ENCODE measurements at regions not wholly inside any gene's neighbourhood (a gene's known extent, or its start where the extent isn't known, plus 50 kb on each side); places are given as distances from the start of the nearest gene placed in this dataset.
"Not testable (repeated sequence)": the region's sequence is repeated elsewhere in the genome, so short reads cannot be mapped to it uniquely, and the experiment has no call there.

GRCh38 chr6:2305951-2306350 lies 60.5 kb upstream of the GMDS start:
- Histone ChIP-seq H3K36me3 (no peaks in the 10 kb centered on the region), H3K4me3 (no peak overlapping the region), H3K9me3 (no peaks in the 10 kb centered on the region), H3K4me1 (ENCODE audit: control insufficient read depth in 1 of 2, low read depth in 2 of 2) (no peaks in the 10 kb centered on the region), H3K27ac (no peak overlapping the region), H3K27me3 (replicated peaks; ENCODE audit: insufficient read depth) (no peaks in the 10 kb centered on the region)
- ATAC-seq (ENCODE audit: insufficient number of reproducible peaks, low FRiP score, low read depth), result no peak
- DNase-seq (ENCODE audit: low spot score), result no peak
- TF ChIP-seq, protein P1, sequence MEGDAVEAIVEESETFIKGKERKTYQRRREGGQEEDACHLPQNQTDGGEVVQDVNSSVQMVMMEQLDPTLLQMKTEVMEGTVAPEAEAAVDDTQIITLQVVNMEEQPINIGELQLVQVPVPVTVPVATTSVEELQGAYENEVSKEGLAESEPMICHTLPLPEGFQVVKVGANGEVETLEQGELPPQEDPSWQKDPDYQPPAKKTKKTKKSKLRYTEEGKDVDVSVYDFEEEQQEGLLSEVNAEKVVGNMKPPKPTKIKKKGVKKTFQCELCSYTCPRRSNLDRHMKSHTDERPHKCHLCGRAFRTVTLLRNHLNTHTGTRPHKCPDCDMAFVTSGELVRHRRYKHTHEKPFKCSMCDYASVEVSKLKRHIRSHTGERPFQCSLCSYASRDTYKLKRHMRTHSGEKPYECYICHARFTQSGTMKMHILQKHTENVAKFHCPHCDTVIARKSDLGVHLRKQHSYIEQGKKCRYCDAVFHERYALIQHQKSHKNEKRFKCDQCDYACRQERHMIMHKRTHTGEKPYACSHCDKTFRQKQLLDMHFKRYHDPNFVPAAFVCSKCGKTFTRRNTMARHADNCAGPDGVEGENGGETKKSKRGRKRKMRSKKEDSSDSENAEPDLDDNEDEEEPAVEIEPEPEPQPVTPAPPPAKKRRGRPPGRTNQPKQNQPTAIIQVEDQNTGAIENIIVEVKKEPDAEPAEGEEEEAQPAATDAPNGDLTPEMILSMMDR (IDR thresholded peaks at IDR 0.05), result no peak

DNA sequence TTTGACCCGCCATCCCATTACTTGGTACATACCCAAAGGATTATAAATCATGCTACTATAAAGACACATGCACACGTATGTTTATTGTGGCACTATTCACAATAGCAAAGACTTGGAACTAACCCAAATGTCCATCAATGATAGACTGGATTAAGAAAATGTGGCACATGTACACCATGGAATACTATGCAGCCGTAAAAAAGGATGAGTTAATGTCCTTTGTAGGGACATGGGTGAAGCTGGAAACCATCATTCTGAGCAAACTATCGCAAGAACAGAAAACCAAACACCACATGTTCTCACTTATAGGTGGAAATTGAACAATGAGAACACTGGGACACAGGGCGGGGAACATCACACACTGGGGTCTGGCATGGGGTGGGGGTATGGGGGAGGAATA lies 57.1 kb upstream of the GMDS start:
- not testable (repeated sequence) for H3K27ac ChIP-seq; H3K4me1 ChIP-seq (ENCODE audit: control insufficient read depth in 1 of 2, low read depth in 2 of 2); H3K9me3 ChIP-seq; ATAC-seq (ENCODE audit: insufficient number of reproducible peaks, low FRiP score, low read depth); H3K27me3 ChIP-seq (replicated peaks; ENCODE audit: insufficient read depth); DNase-seq (ENCODE audit: low spot score); H3K36me3 ChIP-seq; H3K4me3 ChIP-seq

- ATAC-seq (ENCODE audit: insufficient number of reproducible peaks, low FRiP score, low read depth) (no peak), DNase-seq (ENCODE audit: low spot score) (no peak)
- Histone ChIP-seq H3K4me3 (no peak overlapping the region), H3K4me1 (ENCODE audit: control insufficient read depth in 1 of 2, low read depth in 2 of 2) (no peaks in the 10 kb centered on the region), H3K27ac (no peak overlapping the region), H3K27me3 (replicated peaks; ENCODE audit: insufficient read depth) (no peaks in the 10 kb centered on the region), H3K36me3 (no peaks in the 10 kb centered on the region), H3K9me3 (peaks cover 18% of the 10 kb centered on the region)
- TF ChIP-seq, protein P1 (IDR thresholded peaks at IDR 0.05), result no peak
Measured at GRCh38 chr6:2296781-2297180, 51.4 kb upstream of the GMDS start.

All from thoracic aorta (tissue), 2 donors.